Muscle of arm (tissue), 1 donor: ENCODE measurements at regions not wholly inside any gene's neighbourhood (a gene's known extent, or its start where the extent isn't known, plus 50 kb on each side); places are given as distances from the start of the nearest gene placed in this dataset.

Experiments
- DNase-seq: peaks from one replicate; pipeline ENCODE4 v3.0.0-alpha.2; 2013

DNA sequence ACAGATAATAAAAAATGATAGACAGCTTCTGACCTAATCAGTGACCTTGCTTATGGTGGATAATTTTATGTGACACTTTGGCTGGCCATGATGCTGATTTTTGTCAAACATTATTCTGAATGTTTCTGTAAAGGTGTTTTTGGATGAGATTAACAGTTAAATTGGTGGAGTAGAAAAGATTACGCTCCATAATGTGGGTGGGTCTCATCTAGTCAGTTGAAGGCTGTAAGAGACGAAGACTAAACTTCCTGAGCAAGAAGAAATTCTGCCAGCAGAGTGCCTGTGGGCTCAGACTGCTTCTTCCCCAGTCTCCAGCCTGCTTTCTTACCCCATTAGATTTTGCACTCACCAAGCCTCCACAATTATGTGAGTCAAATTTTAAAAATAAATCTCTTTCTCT, 214.9 kb upstream of the ITGA4 start:
- no peak for DNase-seq

DNA sequence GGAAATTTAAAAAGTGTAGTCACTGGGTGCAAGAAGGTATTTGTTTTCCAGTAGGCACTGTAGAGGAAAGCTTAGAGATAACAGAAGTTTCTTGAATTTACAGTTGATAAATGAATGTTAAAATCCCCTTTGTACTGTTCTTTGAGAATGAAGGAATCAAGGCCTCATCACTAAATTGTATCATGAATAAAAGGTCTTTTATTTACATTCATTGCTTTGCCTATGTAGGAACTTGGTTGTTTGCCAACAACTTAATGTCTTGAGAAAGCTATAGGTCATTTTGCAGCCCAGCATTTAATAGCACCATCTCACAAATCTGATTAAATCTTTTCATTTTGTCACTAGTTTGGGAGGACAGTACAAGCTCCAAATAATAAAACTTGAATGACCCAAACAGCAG, 213.9 kb upstream of the ITGA4 start:
- no peak for DNase-seq

DNA sequence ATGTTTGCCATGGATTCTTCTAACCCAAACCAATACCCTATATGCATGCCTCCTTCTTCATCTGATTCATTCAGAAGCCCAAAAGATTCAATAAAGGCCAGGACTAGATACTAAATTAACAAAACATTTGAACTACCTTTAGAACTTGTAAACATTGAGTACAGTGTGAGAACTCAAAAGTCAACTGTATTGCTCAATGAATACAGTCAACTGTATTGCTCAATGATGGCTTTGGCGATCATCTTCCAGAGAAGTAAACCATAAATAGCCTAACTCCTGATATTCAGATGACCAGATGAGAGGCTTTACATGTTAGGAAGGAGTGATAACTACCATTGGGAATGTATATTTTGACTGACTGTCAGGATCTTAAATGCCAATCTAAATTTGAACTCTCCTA, 206.5 kb upstream of the ITGA4 start:
- DNase-seq, result no peak

DNA sequence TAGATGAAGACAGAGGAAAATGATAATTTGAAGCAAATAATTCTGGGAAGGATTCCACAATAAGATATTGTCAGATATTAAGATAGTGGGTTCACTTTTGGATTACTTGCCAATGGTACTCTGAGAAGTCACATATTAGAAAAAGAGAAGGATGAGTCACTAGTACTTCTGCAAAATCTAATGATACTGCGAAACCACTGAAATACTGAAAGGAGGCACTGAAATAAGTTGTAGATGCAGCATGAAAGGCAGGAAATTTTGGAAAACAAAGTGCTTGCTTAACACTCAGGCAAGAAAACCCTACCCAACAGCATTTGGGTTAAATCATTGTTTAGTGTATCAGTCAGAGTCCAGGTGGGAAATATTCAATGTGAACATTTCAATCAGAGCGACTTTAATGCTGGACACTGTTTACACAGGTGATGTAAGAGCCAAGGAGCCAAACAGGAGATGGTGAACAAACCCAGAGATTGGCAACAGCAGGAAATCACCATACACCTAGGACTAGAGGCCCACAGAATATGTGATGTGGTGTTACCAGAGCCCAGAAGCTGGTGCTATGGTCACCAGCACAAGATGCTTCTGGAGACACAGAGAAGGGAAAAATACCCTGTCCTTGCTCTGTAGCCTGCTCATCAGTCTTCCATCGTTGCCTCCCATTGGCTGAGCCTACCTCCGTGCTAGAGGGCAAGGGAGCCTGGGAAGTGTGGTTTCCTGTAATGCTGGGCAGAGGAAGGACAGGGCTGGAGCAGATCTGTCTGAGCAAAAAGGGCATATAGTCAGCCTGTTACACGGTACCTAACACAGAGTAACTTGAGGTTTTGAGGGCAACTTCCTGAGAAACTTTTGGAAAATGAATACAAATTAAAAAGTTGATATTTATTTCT, 204.7 kb upstream of the ITGA4 start:
- DNase-seq, result no peak

DNA sequence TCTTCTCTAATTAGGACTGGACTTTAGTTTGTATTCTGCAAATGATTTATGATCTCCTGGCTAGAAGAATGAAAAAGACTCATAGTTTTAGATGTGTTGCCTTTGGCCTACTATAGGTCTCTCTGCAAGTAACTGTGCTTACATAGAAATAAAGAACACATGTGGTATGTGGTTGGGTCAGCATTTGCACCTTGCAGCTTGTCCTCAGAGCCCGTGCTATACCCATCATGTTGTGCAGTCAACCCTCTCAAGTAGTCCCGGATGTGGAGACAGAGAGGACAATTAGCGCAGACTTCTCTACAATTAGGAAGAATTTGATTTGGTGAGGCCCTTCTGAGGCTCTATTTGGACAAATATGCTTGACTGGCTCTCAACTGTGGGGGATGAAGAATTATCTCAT, 203.7 kb upstream of the ITGA4 start:
- DNase-seq, result no peak

DNA sequence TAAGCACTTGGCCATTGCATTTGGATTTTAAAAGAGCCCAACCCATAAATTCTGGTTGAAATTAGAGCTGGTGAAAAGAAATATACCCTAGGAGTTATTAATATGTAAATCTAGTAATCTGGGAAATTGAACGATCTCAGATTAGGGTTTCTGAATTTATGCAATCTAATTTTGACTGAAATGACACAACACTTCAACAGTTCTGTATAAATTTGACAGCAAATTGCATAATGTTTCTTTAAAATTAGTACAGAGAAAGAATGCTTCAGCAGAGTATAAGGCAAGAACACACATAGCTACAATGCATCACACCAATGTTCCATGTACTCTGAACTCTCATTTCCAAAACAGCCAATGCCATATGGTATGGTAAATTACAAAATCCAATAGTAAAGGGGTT, 201.5 kb upstream of the ITGA4 start:
- DNase-seq, result no peak

DNA sequence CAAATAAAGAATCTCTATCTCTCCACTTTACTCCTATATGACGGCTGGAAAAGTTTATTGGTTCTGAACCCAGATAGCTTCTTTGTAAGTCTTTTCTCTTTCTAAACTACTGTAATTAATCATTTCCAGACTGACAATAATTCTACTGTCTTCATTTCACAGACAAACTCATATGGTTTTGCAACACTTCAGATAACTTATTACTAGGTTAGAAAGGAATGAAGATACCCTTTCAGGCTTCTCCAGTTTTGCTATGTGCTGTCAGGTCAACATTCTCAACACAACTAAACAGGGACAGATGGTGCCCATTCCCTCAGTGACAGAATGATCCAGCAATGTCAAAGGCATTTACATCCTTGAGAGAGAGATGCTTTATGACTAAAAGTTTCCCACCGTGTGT, 198.5 kb upstream of the ITGA4 start:
- DNase-seq, result no peak

DNA sequence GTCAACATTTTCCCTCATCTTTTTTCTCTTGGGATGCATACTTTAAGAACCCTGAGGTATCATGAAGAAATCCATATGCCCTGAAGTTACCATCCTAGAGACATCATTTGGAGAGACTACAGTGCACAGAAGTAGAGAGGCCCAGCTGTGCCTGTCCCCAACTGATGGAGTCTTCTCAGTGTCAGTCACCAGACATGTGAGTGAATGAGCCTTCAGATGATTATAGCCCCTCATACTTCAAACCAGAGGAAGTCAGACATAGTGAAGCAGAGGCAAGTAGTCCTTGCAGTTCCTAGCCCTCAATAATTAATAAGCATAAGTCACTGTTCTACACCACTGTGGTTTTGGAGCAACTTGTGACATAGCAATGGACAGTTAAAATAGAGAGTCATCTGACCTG, 194.4 kb upstream of the ITGA4 start:
- DNase-seq, result no peak

DNA sequence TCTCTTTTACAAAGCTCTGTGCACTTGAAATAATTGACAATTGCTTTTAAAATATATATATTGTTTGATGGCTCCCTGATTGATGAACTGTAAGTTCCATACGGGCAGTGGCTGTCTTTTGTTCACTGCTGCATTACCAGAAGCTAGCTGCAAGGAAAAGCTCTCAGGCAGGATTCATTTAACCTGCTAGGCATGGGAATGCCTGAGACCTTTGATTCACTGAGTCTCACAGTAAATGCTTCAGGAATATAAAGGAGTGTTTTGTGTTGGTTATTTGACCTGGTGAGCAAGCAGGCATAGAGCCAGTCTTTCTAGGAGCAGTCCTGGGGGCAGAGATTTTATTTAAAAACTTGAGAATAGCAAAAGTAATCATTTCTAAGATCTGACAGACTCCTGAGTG, 193.2 kb upstream of the ITGA4 start:
- no peak for DNase-seq

DNA sequence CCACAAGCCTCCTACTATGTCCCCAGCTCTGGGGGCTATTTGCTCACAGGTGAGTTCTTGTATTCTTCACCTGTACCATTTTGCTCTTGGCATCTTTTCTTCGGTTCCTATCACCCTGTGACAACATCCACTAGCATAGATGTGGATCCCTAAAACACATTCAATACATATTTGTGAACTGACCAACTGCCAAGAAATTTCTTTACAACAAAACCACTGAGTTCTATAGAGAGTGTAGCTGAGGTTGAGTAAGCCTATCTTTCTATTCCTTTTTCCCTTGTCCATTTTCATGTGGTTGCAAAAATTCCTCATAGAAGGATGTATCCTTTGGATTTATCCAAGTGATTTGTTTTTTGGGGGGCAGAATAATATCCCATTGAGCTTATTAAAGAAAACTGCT, 192.7 kb upstream of the ITGA4 start:
- DNase-seq, result no peak

DNA sequence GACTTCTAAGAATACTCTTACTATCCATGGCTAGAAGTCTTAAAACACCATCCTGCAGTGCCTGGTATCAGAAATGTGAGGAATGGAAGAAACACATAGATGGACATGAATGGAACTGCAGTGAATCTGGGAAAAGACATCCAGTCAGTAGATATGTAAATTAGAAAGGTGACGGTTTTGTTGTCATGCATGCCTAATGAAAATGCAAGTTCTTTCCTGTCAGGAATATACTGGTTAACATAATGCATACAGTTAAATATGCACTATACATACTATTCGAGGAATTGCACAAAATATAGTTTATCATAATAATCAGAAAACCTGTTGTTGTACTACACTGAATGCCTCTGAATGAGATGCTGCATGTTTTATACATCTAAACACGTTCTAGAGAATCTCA, 190.6 kb upstream of the ITGA4 start:
- no peak for DNase-seq

DNA sequence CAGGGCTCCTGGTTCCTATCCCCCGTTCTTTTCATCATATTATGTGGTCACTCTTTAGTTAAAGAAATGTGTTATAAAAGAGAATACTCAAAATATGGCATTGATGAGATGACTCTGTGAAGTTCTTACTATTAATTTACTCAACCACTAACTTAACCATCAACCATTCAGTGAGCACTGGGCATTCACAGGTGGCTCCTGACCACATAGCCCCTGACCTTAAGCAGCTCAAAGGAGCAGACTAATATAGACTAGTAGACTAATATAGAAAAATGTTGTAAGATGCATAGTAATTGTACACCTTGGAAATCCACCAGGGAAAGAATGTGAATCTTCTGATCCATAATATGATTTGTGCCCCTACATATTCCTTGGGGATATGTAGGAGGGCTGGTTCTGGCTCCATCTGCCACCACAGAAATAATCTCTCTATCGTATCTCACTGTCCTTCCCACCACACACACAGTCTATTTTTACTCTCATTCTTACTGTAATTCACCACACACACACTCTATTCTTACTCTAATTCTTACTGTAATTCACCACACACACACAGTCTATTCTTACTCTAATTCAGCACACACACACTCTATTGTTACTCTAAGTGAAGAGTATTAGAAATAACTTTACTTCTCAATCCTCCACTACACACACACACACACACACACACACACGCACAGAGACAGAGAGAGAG, 188.9 kb upstream of the ITGA4 start:
- DNase-seq, result no peak

DNA sequence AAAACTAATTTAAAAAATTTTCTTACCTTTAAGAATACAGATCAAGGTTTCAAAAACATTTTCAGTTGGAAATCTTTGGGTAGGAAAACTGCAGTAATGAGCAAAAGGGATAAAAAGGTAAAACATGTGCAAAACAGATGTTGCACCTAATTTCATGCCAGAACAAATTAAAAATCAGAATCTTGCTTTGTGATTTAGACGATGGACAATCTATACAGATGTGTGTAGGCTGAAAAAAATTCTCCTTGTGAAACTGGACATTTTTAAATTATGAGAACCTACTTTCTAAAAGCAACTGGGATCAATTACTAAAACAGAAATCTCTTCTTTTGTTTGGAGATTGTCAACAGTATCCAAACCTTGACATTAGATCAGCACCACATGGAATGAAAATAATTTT, 183.2 kb upstream of the ITGA4 start:
- DNase-seq, result no peak

DNA sequence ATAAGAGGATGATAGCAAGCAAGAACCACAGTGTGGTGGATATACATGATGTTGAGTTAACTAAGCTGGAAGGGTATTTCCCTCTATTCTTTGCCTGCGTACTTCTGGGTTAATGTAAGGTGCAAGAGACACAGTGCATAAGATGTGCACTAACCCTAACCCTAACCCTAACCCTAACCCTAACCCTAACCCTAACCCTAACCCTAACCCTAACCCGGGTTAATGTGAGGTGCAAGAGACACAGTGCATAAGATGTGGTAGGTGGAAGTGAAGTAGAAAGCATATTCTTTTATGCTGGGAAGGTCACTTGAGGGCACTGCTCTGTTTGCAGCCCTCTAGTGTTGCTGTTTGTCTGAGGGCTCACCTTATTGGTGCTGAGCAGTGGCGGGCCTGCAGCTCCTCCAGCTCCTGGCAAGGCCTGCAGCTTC, 181.5 kb upstream of the ITGA4 start:
- no peak for DNase-seq

DNA sequence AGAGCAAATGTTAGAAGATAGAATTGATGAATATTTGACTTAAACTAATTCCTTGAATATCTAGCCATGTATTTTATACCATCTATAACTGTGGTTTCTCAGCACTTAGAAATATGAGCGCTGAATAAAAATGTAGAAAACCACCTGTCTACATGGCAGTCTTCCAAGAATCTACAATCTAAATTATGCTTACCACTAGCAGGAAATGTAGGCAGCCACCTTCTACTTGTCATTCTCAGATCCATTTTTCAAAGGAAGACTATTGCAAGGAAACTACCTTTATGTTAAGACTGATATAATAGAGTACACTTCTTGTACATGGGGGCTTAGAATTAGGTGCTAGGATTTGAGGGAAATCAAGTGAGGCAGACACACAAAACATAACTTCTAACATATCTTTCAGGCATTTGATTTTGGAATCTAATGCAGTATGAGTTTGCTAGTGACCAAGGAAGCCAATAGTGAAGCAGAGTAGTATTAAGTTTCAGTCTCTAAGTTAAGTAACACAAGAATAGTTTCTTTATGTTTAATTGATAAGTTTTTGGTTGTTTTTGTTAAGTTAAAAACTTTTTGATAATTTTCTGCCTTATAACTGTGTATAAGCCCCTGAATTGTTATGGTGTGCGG, 175.9 kb upstream of the ITGA4 start:
- no peak for DNase-seq

DNA sequence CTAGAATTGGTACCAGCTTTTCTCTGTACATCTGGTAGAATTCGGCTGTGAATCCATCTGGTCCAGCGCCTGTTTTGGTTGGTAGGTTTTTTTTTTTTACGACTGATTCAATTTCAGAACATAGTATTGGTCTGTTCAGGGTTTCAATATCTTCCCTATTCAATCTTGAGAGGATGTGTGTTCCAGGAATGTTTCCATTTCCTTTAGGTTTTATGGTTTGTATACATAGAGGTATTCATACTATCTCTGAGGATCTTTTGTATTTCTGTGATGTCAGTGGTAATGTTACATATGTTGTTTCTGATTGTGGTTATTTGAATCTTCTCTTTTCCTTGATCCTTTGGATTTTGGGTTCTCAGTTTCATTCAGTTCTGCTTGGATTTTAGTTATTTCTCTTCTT, 172.1 kb upstream of the ITGA4 start:
- DNase-seq, result no peak

DNA sequence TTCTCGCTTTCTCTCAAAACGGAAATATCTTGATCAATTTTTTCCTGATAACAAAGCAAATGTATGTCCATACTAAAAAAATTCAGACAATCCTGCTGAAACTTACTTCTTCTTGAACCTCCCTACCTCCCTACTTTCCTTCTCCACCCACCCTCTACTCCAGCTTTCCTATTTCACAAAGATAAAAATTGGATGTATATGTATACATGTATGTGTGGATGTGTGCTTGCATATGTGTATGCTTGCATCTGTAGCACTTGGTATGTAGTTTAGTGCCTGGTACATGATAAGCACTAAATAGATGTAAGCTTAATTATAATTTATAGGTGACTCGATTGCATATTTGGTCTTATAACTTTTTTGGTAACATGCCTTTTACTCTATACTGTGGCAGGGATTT, 167.5 kb upstream of the ITGA4 start:
- no peak for DNase-seq

DNA sequence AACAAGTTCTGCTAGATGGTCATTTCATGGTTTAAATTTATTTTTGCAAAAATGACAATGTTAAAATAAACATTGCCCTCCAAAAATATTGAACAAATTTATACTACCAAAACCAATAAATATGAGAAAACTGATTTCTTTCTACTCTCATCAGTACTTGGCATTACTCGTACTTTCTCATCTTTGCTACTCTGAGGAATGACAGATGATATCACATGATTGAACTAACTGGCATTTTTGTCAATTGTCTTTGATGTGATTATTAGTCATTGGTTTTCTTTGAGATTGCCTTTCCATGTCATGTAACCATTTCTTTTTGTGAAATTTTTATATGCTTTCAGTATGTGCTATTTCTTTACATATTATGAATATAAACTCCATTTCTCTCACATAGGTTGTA, 167.0 kb upstream of the ITGA4 start:
- no peak for DNase-seq

DNA sequence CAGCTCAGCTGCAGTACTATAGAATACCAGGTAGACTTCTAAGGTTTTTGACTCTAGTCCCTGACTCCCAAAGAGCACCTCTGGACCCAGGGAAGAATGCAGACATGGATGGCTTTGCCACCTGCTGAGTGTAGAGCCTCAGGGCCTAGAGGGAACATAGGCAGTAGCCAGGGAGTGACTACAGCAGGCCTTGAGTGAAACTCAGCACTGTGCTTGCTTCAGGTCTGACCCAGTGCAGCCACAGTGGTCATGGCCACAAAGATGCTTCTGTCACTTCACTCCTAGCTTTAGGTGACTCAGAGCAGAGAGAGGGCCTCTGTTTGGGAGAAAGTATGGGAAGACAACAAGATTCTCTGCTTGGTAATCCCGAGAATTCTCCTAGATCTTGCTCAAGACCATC, 162.2 kb upstream of the ITGA4 start:
- no peak for DNase-seq

DNA sequence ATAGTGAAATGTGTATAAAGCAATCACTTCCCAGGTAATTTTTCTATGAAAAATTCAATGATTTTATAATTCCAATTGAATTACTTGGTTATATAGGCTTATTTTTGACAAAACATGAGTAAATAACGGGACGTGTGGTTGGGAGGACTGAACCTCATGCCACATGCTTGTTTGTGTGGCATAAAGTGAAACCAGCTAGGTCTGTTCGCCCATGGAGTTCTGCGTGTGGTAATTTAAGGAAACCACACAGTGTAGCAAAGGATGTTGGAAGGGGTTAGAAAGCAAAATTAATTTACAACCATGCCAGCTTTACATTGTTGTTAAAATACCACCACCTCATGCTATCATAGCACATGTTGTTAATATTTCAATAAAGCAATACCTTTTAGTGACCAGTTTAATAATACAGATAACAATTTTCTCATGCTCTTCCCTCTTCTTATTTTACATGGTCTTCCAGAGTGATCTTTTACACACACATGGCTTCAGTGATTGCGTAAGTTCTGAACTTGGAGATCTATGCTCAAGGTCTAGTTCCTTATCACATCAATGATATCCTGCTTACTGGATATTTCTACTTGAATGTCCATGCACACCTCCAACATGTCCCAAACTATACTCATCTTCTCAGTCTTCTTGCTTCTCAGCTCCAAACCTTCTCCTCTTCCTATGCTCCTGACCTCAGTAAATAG, 156.4 kb upstream of the ITGA4 start:
- DNase-seq, result no peak

DNA sequence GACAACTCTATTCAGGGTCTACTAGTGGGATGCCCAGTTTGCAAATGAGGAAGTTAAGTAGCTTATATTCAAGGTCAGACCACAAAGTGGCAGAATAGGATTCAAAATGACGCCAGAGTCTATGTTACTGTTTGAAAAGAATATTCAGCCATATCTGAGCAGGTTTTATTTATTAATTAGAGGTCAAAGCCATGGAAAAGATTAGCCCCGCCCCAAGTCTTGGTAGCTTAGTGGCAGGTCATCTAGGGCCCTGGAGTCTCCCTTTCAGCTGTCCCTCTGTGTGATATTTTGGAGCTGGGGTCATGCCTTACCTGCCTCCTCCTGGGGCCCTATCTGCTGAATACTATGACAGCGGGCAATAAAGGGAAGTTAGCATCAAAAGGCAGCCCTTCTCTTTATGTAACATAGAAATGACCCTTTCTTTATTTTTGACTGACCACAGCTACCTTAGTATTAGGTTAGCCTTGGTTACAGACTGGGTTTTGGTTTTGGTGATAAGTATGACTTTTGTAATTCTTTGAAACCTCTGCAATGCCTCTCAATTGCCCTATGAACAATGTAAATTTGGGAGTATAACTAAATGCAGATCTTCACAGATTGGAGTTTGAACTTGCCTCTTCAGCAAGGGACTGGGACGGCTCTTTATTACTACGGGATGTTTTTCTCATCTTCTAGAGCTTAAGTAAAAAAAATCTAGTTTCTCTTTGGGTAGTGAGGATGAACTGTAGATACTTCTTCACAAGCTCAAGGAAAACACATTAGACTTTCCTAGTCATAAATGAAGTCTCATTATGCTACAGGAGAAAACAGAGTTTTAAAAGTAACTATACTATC, 153.0 kb upstream of the ITGA4 start:
- no peak for DNase-seq
